C4-2B (cell line): ENCODE measurements at regions not wholly inside any gene's neighbourhood (a gene's known extent, or its start where the extent isn't known, plus 50 kb on each side); places are given as distances from the start of the nearest gene placed in this dataset.

ENCODE experiments used
- ZFX ChIP-seq: fragments of 450-650 bp; IDR thresholded peaks from 2 replicates; pipeline ENCODE4 v1.6.1; 2017
- TF ChIP-seq, protein P1 (sequence below): fragments of 450-650 bp; conservative IDR thresholded peaks from 2 replicates; pipeline ENCODE4 v1.5.1; 2017; ENCODE audit warnings: mild to moderate bottlenecking

GRCh38 chr1:55696181-55696754, 481.1 kb upstream of the USP24 start:
- TF ChIP-seq, protein P1, sequence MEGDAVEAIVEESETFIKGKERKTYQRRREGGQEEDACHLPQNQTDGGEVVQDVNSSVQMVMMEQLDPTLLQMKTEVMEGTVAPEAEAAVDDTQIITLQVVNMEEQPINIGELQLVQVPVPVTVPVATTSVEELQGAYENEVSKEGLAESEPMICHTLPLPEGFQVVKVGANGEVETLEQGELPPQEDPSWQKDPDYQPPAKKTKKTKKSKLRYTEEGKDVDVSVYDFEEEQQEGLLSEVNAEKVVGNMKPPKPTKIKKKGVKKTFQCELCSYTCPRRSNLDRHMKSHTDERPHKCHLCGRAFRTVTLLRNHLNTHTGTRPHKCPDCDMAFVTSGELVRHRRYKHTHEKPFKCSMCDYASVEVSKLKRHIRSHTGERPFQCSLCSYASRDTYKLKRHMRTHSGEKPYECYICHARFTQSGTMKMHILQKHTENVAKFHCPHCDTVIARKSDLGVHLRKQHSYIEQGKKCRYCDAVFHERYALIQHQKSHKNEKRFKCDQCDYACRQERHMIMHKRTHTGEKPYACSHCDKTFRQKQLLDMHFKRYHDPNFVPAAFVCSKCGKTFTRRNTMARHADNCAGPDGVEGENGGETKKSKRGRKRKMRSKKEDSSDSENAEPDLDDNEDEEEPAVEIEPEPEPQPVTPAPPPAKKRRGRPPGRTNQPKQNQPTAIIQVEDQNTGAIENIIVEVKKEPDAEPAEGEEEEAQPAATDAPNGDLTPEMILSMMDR, result no peak
- no peak for TF ChIP-seq ZFX
